ENCODE measurements at regions not wholly inside any gene's neighbourhood (a gene's known extent, or its start where the extent isn't known, plus 50 kb on each side); places are given as distances from the start of the nearest gene placed in this dataset.

- DNase-seq, result no peak
These were observed 58.7 kb upstream of the PPP2R5A start for GRCh38 chr1:212226467-212226866.

- DNase-seq, result no peak
These were observed 57.1 kb upstream of the PPP2R5A start for GRCh38 chr1:212228076-212228475.

DNA sequence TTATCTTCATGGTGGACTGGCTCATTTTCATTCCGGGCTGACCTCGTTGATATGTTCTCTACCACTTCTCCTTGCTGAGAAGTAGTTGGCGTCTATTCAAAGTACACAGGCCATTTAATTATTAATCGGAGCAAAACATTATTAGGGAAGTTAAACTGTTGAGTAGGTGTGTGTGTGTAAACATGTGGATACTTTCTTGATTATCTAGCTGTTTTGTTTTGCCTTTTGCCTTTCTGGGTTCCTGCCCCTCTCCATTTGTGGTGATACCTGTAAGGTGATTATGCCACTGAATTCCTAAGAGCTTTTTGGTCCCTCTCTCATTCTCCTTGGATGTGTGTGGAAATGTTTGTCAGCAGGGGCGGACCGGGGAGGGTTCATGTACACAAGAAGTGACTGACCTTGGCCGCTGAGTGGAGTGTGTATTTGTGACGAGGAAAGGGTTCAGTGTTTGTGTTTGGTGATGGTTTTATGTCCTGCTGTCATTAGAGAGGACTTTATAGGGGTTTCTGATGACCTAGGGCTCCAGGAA is 56.6 kb upstream of the PPP2R5A start:
- DNase-seq, result no peak

- DNase-seq, result no peak
These were observed 55.6 kb upstream of the PPP2R5A start for GRCh38 chr1:212229654-212230053.

DNA sequence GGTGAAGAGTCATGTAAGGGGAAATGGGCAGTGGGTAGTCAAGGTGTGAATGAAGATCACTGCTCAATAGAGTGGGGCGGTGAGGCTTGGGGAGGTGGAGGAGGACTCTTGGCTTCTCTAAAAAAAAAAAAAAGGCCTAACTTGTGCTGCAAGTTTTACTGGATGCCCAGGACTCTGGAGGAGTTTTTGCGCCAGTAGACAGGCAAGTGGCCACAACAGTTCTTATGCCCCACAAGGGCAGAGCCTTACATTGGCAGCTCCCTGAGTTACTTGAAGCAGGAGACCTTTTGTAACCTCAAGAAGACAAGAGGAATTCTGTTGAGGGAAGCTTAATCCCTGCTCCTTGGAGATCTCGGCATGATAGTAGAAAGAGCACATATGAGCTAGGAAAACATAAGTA is 54.9 kb upstream of the PPP2R5A start:
- DNase-seq, result no peak

- peak in 1 of 2 donors; percentile 23 for DNase-seq
These were observed 53.8 kb upstream of the PPP2R5A start for GRCh38 chr1:212231372-212231771.

DNA sequence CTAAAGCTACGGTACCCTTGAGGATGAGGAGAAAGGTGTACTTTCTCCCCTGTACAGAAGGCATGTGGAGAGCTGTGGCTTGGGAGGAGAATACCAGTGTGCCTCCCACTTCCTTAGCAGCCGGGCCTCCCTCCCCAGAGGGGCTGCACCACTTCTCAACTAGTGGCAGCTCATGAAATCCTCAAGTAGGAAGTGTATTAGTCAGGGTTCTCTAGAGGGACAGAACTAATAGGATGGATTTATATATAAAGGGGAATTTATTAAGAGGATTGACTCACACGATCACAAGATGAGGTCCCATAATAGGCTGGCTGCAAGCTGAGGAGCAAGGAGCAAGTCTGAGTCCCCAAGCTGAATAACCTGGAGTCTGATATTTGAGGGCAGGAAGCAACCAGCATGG is 53.1 kb upstream of the PPP2R5A start:
- no peak for DNase-seq

DNA sequence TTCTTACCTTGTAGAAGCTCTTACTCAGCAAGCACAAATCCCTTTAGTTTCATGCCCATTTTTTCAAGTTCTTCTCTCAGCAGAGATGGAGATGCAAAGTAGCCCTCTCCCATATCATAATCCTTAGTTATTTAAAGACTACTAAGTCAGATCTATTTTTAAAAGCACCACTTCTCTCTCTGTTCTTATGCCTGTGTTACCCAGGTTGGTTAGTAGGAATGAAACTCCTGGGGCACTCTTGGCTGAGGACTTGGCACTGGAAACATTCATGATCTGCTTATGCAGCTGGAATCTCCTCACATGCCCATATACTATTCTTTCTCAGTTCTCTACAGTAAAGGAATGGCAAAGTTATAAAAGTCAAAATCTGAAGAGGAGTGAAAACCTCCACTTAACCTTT is 51.9 kb upstream of the PPP2R5A start:
- no peak for DNase-seq

- DNase-seq, result peak; percentile 16 to 22
These were observed 50.5 kb upstream of the PPP2R5A start for GRCh38 chr1:212234431-212235395.

All from CD4-positive, alpha-beta T cell treated with Interferon alpha-2 for 1 hour (primary cell).